ENCODE measurements at regions not wholly inside any gene's neighbourhood (a gene's known extent, or its start where the extent isn't known, plus 50 kb on each side); places are given as distances from the start of the nearest gene placed in this dataset.

DNA sequence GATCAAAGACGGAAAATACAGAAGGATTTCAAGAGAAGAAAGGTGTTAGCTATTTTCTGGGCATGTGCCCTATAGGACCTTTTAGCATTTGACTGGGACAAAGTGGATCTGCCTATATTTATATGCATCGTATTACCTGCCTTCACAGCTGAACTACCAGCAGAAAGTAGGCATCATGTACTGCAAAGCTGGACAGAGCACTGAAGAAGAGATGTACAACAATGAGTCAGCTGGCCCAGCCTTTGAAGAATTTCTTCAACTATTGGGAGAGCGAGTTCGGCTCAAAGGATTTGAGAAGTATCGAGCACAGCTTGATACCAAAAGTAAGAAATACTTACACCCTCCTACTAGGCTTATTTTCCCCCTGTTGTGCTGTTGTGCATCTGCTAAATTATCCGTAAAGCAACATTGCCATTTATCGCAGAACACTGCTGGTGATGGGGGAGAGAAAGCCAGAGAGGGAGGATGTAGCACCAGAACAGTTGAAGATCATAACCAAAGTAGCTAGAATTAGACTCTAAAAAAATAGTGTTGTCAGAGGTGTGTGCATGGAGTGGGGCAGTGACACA, 282.0 kb upstream of the RGS6 start:
- no peak for DNase-seq (ENCODE audit: low read depth, low spot score)
- Histone ChIP-seq H3K27me3 (ENCODE audit: control insufficient read depth, insufficient read depth, low read length) (no peaks in the 10 kb centered on the region), H3K4me1 (ENCODE audit: control insufficient read depth, insufficient read depth, low read length) (no peaks in the 10 kb centered on the region; the same call in 1 of the 2 replicates), H3K36me3 (ENCODE audit: control insufficient read depth, insufficient read depth, low read length) (no peaks in the 10 kb centered on the region), H3K4me3 (ENCODE audit: low read length) (no peak overlapping the region), H3K27ac (ENCODE audit: low read length) (no peak overlapping the region), H3K9me3 (ENCODE audit: control insufficient read depth, insufficient read depth, low read length) (no peaks in the 10 kb centered on the region)
- WGBS (ENCODE audit: insufficient coverage, insufficient read length) = no CpG with 5 or more reads among the region's 7 CpGs

GRCh38 chr14:71651228-71651627, 281.0 kb upstream of the RGS6 start:
- no peak for DNase-seq (ENCODE audit: low read depth, low spot score)
- Histone ChIP-seq H3K36me3 (ENCODE audit: control insufficient read depth, insufficient read depth, low read length) (no peaks in the 10 kb centered on the region), H3K9me3 (ENCODE audit: control insufficient read depth, insufficient read depth, low read length) (no peaks in the 10 kb centered on the region), H3K4me3 (ENCODE audit: low read length) (no peak overlapping the region), H3K27me3 (ENCODE audit: control insufficient read depth, insufficient read depth, low read length) (no peaks in the 10 kb centered on the region), H3K27ac (ENCODE audit: low read length) (no peak overlapping the region), H3K4me1 (ENCODE audit: control insufficient read depth, insufficient read depth, low read length) (no peaks in the 10 kb centered on the region; the same call in 1 of the 2 replicates)
- no CpG with 5 or more reads among the region's 1 CpG for WGBS (ENCODE audit: insufficient coverage, insufficient read length)

DNA sequence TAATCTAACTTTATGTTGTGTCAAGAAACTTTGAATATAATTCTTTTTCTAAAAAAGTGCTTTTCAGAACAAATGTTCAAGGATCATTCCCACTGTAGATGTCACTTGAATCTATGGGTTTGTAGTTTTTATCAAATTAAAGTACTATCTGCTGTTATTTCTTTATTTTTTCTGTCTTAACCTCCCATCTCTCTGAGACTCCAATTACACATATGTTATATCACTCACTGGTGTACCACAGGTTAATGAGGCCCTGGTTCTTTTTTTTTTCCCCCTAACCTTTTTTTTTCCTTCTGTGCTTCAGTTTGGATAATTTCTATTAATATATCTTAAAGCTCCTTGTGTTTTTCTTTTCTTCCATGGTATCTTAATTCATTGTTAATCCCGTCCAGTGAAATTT, 279.9 kb upstream of the RGS6 start:
- Histone ChIP-seq H3K4me3 (ENCODE audit: low read length) (no peak overlapping the region), H3K27ac (ENCODE audit: low read length) (no peak overlapping the region), H3K36me3 (ENCODE audit: control insufficient read depth, insufficient read depth, low read length) (no peaks in the 10 kb centered on the region), H3K9me3 (ENCODE audit: control insufficient read depth, insufficient read depth, low read length) (no peaks in the 10 kb centered on the region), H3K27me3 (ENCODE audit: control insufficient read depth, insufficient read depth, low read length) (no peaks in the 10 kb centered on the region), H3K4me1 (ENCODE audit: control insufficient read depth, insufficient read depth, low read length) (no peaks in the 10 kb centered on the region; the same call in 1 of the 2 replicates)
- WGBS (ENCODE audit: insufficient coverage, insufficient read length) = no CpG with 5 or more reads among the region's 1 CpG
- DNase-seq (ENCODE audit: low read depth, low spot score) = no peak

DNA sequence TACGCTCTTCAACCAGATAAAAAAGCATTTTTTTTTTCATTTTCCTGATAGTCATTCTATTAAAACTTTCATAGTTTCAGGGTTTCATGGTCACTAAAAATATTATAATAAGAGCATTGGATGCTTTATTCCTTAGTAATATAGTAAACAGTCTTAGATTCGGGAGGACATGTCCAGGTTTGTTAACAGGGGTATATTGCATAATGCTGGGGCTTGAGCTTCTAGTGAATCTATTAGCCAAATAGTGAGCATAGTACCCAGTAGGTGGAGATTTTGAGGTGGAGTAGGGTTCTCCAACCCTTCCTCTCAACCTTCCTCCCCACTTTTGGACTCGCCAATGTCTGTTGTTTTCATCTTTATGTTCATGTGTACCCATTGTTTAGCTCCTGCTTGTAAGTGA, 277.4 kb upstream of the RGS6 start:
- WGBS (ENCODE audit: insufficient coverage, insufficient read length) = no CpG with 5 or more reads among the region's 3 CpGs

DNA sequence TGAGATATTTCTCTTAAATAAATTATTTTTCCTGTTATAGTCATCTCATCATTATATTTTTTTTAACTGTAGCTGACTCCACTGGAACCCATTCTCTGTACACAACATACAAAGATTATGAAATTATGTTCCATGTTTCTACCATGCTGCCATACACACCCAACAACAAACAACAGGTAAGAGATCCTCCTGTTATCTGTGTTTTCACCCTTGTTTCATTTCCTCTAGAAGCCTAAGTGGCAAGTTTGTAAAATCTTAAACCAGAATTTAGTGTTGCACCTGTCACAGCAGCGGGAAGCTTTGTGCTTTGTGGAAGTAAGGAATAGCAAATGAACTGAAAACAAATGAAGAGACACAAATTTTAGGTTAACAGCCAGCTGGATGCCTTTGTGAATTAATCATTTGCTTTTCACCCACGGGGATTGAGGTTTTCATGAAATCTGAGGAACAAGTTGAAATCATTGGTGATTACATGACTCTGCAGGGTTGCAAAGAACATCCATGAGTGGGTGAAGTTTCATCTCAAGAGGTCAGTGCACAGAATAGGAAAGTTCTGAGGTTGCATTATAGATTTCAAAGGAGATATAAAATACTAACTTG, 273.9 kb upstream of the RGS6 start:
- Histone ChIP-seq H3K27me3 (ENCODE audit: control insufficient read depth, insufficient read depth, low read length) (no peaks in the 10 kb centered on the region), H3K36me3 (ENCODE audit: control insufficient read depth, insufficient read depth, low read length) (no peaks in the 10 kb centered on the region), H3K4me1 (ENCODE audit: control insufficient read depth, insufficient read depth, low read length) (no peaks in the 10 kb centered on the region), H3K27ac (ENCODE audit: low read length) (no peak overlapping the region), H3K9me3 (ENCODE audit: control insufficient read depth, insufficient read depth, low read length) (no peaks in the 10 kb centered on the region), H3K4me3 (ENCODE audit: low read length) (no peak overlapping the region)
- no CpG with 5 or more reads among the region's 2 CpGs for WGBS (ENCODE audit: insufficient coverage, insufficient read length)
- no peak for DNase-seq (ENCODE audit: low read depth, low spot score)

More for the DNA sequence above, 277.4 kb upstream of the RGS6 start:
- H3K9me3 ChIP-seq (ENCODE audit: control insufficient read depth, insufficient read depth, low read length) = no peaks in the 10 kb centered on the region
- no peak overlapping the region for H3K4me3 ChIP-seq (ENCODE audit: low read length)
- no peak for DNase-seq (ENCODE audit: low read depth, low spot score)
- H3K36me3 ChIP-seq (ENCODE audit: control insufficient read depth, insufficient read depth, low read length) = no peaks in the 10 kb centered on the region
- no peaks in the 10 kb centered on the region for H3K4me1 ChIP-seq (ENCODE audit: control insufficient read depth, insufficient read depth, low read length)
- no peak overlapping the region for H3K27ac ChIP-seq (ENCODE audit: low read length)
- H3K27me3 ChIP-seq (ENCODE audit: control insufficient read depth, insufficient read depth, low read length) = no peaks in the 10 kb centered on the region

- DNase-seq (ENCODE audit: low read depth, low spot score) = no peak
- Histone ChIP-seq H3K36me3 (ENCODE audit: control insufficient read depth, insufficient read depth, low read length) (no peaks in the 10 kb centered on the region), H3K27ac (ENCODE audit: low read length) (no peak overlapping the region)
Measured at GRCh38 chr14:71659159-71659558, 273.1 kb upstream of the RGS6 start.

DNA sequence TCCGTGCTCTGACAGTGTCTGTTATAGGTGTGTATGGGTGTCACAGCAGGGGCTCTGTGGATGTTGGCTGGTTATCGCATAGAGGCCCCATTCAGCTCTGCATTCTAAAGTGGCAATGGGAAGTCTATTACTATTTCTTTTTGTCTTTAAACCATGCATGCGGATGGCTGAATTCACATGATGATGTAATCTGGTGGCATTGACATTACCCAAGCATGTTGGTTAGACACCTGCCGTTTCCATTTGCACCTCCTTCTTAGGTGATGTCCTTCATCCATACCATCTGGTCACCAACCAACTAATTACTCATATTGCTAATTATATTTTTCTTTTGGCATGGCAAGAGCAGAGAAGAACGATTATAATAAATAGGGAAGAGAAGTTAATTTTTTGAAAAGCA, 270.8 kb upstream of the RGS6 start:
- no peak for DNase-seq (ENCODE audit: low read depth, low spot score)
- H3K27ac ChIP-seq (ENCODE audit: low read length) = no peak overlapping the region
- no peaks in the 10 kb centered on the region for H3K9me3 ChIP-seq (ENCODE audit: control insufficient read depth, insufficient read depth, low read length)
- no peaks in the 10 kb centered on the region for H3K36me3 ChIP-seq (ENCODE audit: control insufficient read depth, insufficient read depth, low read length)
- 100% methylated on average over 1 of the region's 5 CpGs for WGBS (ENCODE audit: insufficient coverage, insufficient read length)
- no peak overlapping the region for H3K4me3 ChIP-seq (ENCODE audit: low read length)
- no peaks in the 10 kb centered on the region for H3K27me3 ChIP-seq (ENCODE audit: control insufficient read depth, insufficient read depth, low read length)
- no peaks in the 10 kb centered on the region for H3K4me1 ChIP-seq (ENCODE audit: control insufficient read depth, insufficient read depth, low read length)

More at GRCh38 chr14:71659159-71659558, 273.1 kb upstream of the RGS6 start:
- no peak overlapping the region for H3K4me3 ChIP-seq (ENCODE audit: low read length)
- no peaks in the 10 kb centered on the region for H3K9me3 ChIP-seq (ENCODE audit: control insufficient read depth, insufficient read depth, low read length)
- no peaks in the 10 kb centered on the region for H3K4me1 ChIP-seq (ENCODE audit: control insufficient read depth, insufficient read depth, low read length)
- H3K27me3 ChIP-seq (ENCODE audit: control insufficient read depth, insufficient read depth, low read length) = no peaks in the 10 kb centered on the region

GRCh38 chr14:71662291-71662790, 269.9 kb upstream of the RGS6 start:
- no peaks in the 10 kb centered on the region for H3K9me3 ChIP-seq (ENCODE audit: control insufficient read depth, insufficient read depth, low read length)
- no peaks in the 10 kb centered on the region for H3K4me1 ChIP-seq (ENCODE audit: control insufficient read depth, insufficient read depth, low read length)
- no CpG with 5 or more reads among the region's 4 CpGs for WGBS (ENCODE audit: insufficient coverage, insufficient read length)
- no peak overlapping the region for H3K27ac ChIP-seq (ENCODE audit: low read length)
- DNase-seq (ENCODE audit: low read depth, low spot score) = no peak
- H3K36me3 ChIP-seq (ENCODE audit: control insufficient read depth, insufficient read depth, low read length) = no peaks in the 10 kb centered on the region
- H3K4me3 ChIP-seq (ENCODE audit: low read length) = no peak overlapping the region
- H3K27me3 ChIP-seq (ENCODE audit: control insufficient read depth, insufficient read depth, low read length) = no peaks in the 10 kb centered on the region

DNA sequence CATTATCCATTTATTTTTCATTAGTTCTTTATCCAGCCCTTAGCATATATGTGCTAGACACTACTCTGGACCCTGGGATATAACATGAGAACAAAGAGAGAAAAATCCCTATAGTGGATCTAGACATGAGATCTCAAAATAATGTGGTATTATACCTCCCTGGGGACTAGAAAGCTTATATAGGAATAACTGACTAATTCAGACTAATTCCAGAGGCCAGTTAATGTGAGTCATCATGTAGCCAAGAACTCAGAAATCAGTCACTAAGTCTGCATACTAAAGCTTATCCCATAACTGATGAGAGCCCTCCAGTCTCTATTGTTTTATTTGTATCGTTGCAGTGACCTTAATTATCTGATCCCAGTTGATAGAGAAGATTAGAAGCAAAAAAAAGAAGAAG, 267.1 kb upstream of the RGS6 start:
- Histone ChIP-seq H3K27me3 (ENCODE audit: control insufficient read depth, insufficient read depth, low read length) (no peaks in the 10 kb centered on the region), H3K36me3 (ENCODE audit: control insufficient read depth, insufficient read depth, low read length) (no peaks in the 10 kb centered on the region), H3K9me3 (ENCODE audit: control insufficient read depth, insufficient read depth, low read length) (no peaks in the 10 kb centered on the region), H3K27ac (ENCODE audit: low read length) (no peak overlapping the region), H3K4me1 (ENCODE audit: control insufficient read depth, insufficient read depth, low read length) (no peaks in the 10 kb centered on the region), H3K4me3 (ENCODE audit: low read length) (no peak overlapping the region)
- DNase-seq (ENCODE audit: low read depth, low spot score) = no peak
- no CpG with 5 or more reads among the region's 1 CpG for WGBS (ENCODE audit: insufficient coverage, insufficient read length)

GRCh38 chr14:71665781-71666180, 266.4 kb upstream of the RGS6 start:
- Histone ChIP-seq H3K4me3 (ENCODE audit: low read length) (no peak overlapping the region), H3K27ac (ENCODE audit: low read length) (no peak overlapping the region), H3K9me3 (ENCODE audit: control insufficient read depth, insufficient read depth, low read length) (no peaks in the 10 kb centered on the region), H3K36me3 (ENCODE audit: control insufficient read depth, insufficient read depth, low read length) (no peaks in the 10 kb centered on the region), H3K27me3 (ENCODE audit: control insufficient read depth, insufficient read depth, low read length) (no peaks in the 10 kb centered on the region), H3K4me1 (ENCODE audit: control insufficient read depth, insufficient read depth, low read length) (no peaks in the 10 kb centered on the region)
- WGBS (ENCODE audit: insufficient coverage, insufficient read length) = no CpG with 5 or more reads among the region's 2 CpGs
- DNase-seq (ENCODE audit: low read depth, low spot score) = no peak

GRCh38 chr14:71666571-71667145, 265.6 kb upstream of the RGS6 start:
- Histone ChIP-seq H3K9me3 (ENCODE audit: control insufficient read depth, insufficient read depth, low read length) (no peaks in the 10 kb centered on the region), H3K36me3 (ENCODE audit: control insufficient read depth, insufficient read depth, low read length) (no peaks in the 10 kb centered on the region), H3K27ac (ENCODE audit: low read length) (no peak overlapping the region), H3K4me1 (ENCODE audit: control insufficient read depth, insufficient read depth, low read length) (no peaks in the 10 kb centered on the region), H3K27me3 (ENCODE audit: control insufficient read depth, insufficient read depth, low read length) (no peaks in the 10 kb centered on the region), H3K4me3 (ENCODE audit: low read length) (no peak overlapping the region)
- no peak for DNase-seq (ENCODE audit: low read depth, low spot score)
- no CpG with 5 or more reads among the region's 2 CpGs for WGBS (ENCODE audit: insufficient coverage, insufficient read length)
